ENCODE measurements at regions not wholly inside any gene's neighbourhood (a gene's known extent, or its start where the extent isn't known, plus 50 kb on each side); places are given as distances from the start of the nearest gene placed in this dataset.

DNA sequence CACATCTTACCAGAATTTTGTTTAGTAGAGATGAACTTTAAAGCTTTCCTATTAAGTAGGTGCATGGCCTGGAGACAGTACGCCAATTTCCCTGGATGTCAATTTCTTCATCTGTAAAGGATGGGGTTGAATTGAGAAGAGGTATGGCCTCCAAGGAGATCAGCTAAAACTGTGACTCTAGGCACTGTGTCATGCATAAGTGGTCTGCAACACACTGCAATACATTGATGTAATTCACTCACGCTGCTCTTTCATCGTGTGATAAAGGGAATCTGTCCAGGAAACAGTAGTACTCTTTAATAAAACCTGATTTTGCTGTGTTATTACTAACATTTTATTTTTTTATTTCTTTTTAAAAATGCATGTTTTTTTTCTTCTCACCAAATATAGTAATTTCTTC is 795.8 kb downstream of the DIAPH3 start:
- intact Hi-C loops (cut with DNase I, micrococcal nuclease): no loop called here

DNA sequence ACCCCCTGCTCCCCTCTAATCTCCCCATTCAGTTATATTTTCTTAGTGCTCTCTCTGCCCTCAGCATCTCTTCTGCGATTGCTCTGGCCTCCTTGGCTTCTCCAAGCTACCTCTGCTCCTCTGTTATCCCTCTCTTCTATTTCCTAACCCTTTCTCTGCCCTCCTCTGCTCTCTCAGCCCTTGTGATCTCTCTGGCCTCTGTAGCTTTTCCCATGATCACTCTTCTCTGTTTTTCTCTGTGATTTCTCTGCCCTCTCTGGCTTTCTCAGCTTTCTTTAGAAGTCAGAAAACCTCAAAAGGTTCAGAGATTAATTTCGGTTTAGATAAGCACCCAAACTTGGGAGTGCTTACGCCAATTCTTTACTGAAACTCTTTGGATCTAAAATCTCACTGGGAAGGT is 795.0 kb downstream of the DIAPH3 start:
- POLR2A ChIA-PET: no interaction called here
- intact Hi-C loops (cut with DNase I, micrococcal nuclease): no loop called here
- H3K27me3 Mint-ChIP-seq: peaks cover 24% of the 10 kb centered on the region
- CTCF ChIA-PET: no interaction called here
- H3K27me3 ChIP-seq (ENCODE audit: control insufficient read depth in 1 of 2, insufficient read depth in 2 of 2, low read length in 2 of 2): no peaks in the 10 kb centered on the region
- H3K27ac Mint-ChIP-seq: no peak overlapping the region
- ATAC-seq (ENCODE audit: poor library complexity) (no peak), DNase-seq (no peak)
- no peaks in the 10 kb centered on the region for H3K9me3 ChIP-seq (ENCODE audit: control insufficient read depth in 1 of 2, insufficient read depth in 1 of 2, low read length in 2 of 2)
- H3K36me3 ChIP-seq (ENCODE audit: insufficient read depth, low read length): no peaks in the 10 kb centered on the region
- no peaks in the 10 kb centered on the region for H3K4me1 ChIP-seq (ENCODE audit: insufficient read depth, low read length)
- H3K9me3 Mint-ChIP-seq: no peaks in the 10 kb centered on the region
- no peak overlapping the region for H3K4me3 Mint-ChIP-seq
- H3K36me3 Mint-ChIP-seq (ENCODE audit: low read depth): no peaks in the 10 kb centered on the region
- TF ChIP-seq, protein P1, sequence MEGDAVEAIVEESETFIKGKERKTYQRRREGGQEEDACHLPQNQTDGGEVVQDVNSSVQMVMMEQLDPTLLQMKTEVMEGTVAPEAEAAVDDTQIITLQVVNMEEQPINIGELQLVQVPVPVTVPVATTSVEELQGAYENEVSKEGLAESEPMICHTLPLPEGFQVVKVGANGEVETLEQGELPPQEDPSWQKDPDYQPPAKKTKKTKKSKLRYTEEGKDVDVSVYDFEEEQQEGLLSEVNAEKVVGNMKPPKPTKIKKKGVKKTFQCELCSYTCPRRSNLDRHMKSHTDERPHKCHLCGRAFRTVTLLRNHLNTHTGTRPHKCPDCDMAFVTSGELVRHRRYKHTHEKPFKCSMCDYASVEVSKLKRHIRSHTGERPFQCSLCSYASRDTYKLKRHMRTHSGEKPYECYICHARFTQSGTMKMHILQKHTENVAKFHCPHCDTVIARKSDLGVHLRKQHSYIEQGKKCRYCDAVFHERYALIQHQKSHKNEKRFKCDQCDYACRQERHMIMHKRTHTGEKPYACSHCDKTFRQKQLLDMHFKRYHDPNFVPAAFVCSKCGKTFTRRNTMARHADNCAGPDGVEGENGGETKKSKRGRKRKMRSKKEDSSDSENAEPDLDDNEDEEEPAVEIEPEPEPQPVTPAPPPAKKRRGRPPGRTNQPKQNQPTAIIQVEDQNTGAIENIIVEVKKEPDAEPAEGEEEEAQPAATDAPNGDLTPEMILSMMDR (IDR thresholded peaks at IDR 0.05): no peak
- H3K4me3 ChIP-seq (ENCODE audit: low read length): no peak overlapping the region
- no peaks in the 10 kb centered on the region for H3K4me1 Mint-ChIP-seq (ENCODE audit: low read depth)
- H3K27ac ChIP-seq (ENCODE audit: low read depth in 1 of 2, low read length in 2 of 2): no peak overlapping the region

More for the DNA sequence above, 795.8 kb downstream of the DIAPH3 start:
- H3K27ac ChIP-seq (ENCODE audit: low read depth in 1 of 2, low read length in 2 of 2): no peak overlapping the region
- H3K9me3 Mint-ChIP-seq: no peaks in the 10 kb centered on the region
- CTCF ChIA-PET: interaction anchor here (1.0 kb wide), 1 partner anchor 11 kb away, joined by 3 read pairs; no protein-coding TSS in a partner anchor
- no peak overlapping the region for H3K27ac Mint-ChIP-seq
- no peaks in the 10 kb centered on the region for H3K4me1 Mint-ChIP-seq (ENCODE audit: low read depth)
- TF ChIP-seq, protein P1 (IDR thresholded peaks at IDR 0.05): no peak
- H3K4me1 ChIP-seq (ENCODE audit: insufficient read depth, low read length): no peaks in the 10 kb centered on the region
- H3K27me3 Mint-ChIP-seq: peaks cover 24% of the 10 kb centered on the region
- POLR2A ChIA-PET: no interaction called here
- H3K4me3 Mint-ChIP-seq: no peak overlapping the region
- H3K9me3 ChIP-seq (ENCODE audit: control insufficient read depth in 1 of 2, insufficient read depth in 1 of 2, low read length in 2 of 2): no peaks in the 10 kb centered on the region
- no peaks in the 10 kb centered on the region for H3K36me3 ChIP-seq (ENCODE audit: insufficient read depth, low read length)
- no peak overlapping the region for H3K4me3 ChIP-seq (ENCODE audit: low read length)
- ATAC-seq (ENCODE audit: poor library complexity) (no peak), DNase-seq (no peak)
- H3K27me3 ChIP-seq (ENCODE audit: control insufficient read depth in 1 of 2, insufficient read depth in 2 of 2, low read length in 2 of 2): no peaks in the 10 kb centered on the region
- no peaks in the 10 kb centered on the region for H3K36me3 Mint-ChIP-seq (ENCODE audit: low read depth)

DNA sequence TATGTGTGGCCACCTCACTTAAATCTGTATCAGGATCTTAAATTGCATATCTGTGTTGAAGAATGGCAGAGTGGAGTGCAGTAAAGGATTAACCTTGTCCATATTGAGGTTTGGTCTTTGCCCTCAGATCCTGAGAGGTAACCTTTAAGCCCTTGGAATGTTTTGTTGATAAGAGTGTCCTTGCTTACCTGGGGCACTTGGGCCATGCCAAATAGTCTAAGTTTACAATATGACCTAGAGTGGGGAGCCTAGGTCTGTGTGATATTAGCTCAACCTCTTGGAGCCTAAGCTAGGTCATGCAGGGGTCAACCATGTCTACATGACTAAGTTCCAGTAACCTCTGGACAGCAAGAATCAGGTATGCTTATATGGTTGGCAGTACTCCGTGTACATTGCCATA is 792.5 kb downstream of the DIAPH3 start:
- POLR2A ChIA-PET: no interaction called here
- Mint-ChIP-seq H3K4me3 (no peak overlapping the region), H3K36me3 (ENCODE audit: low read depth) (no peaks in the 10 kb centered on the region), H3K4me1 (ENCODE audit: low read depth) (no peaks in the 10 kb centered on the region), H3K27ac (no peak overlapping the region), H3K9me3 (no peaks in the 10 kb centered on the region), H3K27me3 (peaks cover 40% of the 10 kb centered on the region)
- H3K9me3 ChIP-seq (ENCODE audit: control insufficient read depth in 1 of 2, insufficient read depth in 1 of 2, low read length in 2 of 2): no peaks in the 10 kb centered on the region
- DNase-seq: no peak
- H3K36me3 ChIP-seq (ENCODE audit: insufficient read depth, low read length): no peaks in the 10 kb centered on the region
- no peak overlapping the region for H3K4me3 ChIP-seq (ENCODE audit: low read length)
- no peak overlapping the region for H3K27ac ChIP-seq (ENCODE audit: low read depth in 1 of 2, low read length in 2 of 2)
- CTCF ChIA-PET: no interaction called here
- H3K4me1 ChIP-seq (ENCODE audit: insufficient read depth, low read length): no peaks in the 10 kb centered on the region
- ATAC-seq (ENCODE audit: poor library complexity): no peak
- TF ChIP-seq, protein P1 (IDR thresholded peaks at IDR 0.05): no peak
- H3K27me3 ChIP-seq (ENCODE audit: control insufficient read depth in 1 of 2, insufficient read depth in 2 of 2, low read length in 2 of 2): peaks cover 4 to 5% of the 10 kb centered on the region in 2 experiments
- intact Hi-C loops (cut with DNase I, micrococcal nuclease): no loop called here

Data from CD4-positive, alpha-beta T cell (primary cell).